ENCODE measurements at regions not wholly inside any gene's neighbourhood (a gene's known extent, or its start where the extent isn't known, plus 50 kb on each side); places are given as distances from the start of the nearest gene placed in this dataset.

DNA sequence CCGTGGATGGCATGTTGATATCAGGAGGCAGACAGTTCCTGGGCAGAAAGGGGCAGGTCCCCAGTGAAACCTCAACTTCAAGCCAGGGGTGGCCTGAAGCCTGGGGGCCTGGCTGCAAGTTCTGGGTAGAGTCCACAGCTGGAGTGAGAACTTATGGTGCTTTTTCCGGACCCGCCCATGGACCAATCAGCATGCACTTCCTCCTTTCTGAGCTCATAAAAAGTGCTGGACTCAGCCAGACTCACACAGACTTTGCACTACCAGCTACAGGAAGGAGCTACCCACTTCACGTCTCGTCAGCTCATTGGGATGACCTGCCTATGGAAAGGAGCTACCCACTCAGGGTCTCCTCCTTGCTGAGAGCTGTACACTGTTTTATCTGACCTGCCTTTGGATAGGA lies 183.1 kb upstream of the MC4R start:
- no peak for DNase-seq

GRCh38 chr18:60556326-60556725 lies 183.8 kb upstream of the MC4R start:
- no peak for DNase-seq

GRCh38 chr18:60560071-60560470 lies 187.5 kb upstream of the MC4R start:
- no peak for DNase-seq

GRCh38 chr18:60563082-60563481 lies 190.5 kb upstream of the MC4R start:
- no peak for DNase-seq

GRCh38 chr18:60568220-60568619 lies 195.6 kb upstream of the MC4R start:
- no peak for DNase-seq

GRCh38 chr18:60570172-60570571 lies 197.6 kb upstream of the MC4R start:
- DNase-seq: no peak

DNA sequence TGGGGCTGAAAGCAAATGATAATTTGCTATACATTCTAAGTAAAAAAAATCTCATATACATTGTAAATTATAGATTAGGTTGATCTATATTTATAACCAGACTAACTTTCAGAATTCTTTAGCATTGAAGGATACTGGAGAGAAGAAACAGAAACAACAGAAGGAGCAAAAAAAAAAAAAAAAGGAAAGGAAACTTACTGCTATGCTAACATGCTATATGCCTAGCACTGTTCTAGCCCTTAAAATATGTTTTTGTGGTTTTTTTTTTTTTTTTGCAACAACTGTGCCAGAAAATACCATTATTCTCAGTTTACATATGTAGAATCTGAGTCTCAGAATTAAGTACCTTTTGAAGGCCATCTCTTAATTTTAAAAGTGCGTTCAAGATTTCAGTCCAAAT lies 204.9 kb upstream of the MC4R start:
- DNase-seq: no peak

- DNase-seq: no peak
Measured at GRCh38 chr18:60585670-60586069, 213.1 kb upstream of the MC4R start.

DNA sequence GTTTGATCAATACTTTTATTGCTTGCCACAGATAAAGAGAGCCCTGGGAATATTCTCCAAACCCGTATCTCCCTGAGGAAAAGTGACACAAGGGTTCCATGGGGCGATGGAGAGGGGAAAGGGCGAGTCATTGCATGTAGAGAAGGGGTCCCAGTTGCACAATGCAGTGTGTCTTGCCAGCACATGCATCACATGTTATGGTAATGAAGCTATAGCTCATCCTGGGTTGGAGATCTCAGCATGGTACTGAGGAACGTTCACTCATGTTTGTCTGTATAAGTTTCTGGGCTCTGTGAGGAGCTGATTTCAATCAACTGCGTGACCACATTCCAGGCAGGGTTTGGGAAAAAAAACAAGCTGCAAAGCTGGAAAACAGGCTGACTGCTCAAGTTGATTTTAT lies 220.7 kb upstream of the MC4R start:
- no peak for DNase-seq

- DNase-seq: no peak
Measured at GRCh38 chr18:60596928-60597327, 224.4 kb upstream of the MC4R start.

GRCh38 chr18:60599267-60599666 lies 226.7 kb upstream of the MC4R start:
- DNase-seq: no peak

GRCh38 chr18:60599995-60600394 lies 227.4 kb upstream of the MC4R start:
- DNase-seq: no peak

- DNase-seq: no peak
Measured at GRCh38 chr18:60601249-60601648, 228.7 kb upstream of the MC4R start.

GRCh38 chr18:60623331-60623730 lies 250.8 kb upstream of the MC4R start:
- no peak for DNase-seq

- no peak for DNase-seq
Measured at GRCh38 chr18:60624207-60624606, 251.6 kb upstream of the MC4R start.

DNA sequence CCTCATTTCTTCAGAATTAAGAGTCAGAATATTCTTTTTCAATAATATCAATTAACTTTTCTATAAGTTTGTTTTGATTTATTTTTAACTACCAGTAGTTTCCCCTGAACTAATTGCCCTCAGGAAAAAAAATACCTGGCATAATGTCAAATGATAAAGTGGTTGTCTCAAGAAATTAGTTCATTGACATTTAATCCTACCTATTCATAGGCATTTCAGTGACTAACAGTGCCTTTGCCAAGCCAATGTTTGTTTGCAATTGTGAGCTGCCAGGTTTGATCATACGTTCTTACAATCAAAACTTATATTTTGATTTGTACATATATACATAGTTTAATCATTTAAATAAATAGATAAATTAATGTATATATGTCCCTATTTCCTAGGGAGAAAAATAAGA lies 267.3 kb upstream of the MC4R start:
- no peak for DNase-seq

DNA sequence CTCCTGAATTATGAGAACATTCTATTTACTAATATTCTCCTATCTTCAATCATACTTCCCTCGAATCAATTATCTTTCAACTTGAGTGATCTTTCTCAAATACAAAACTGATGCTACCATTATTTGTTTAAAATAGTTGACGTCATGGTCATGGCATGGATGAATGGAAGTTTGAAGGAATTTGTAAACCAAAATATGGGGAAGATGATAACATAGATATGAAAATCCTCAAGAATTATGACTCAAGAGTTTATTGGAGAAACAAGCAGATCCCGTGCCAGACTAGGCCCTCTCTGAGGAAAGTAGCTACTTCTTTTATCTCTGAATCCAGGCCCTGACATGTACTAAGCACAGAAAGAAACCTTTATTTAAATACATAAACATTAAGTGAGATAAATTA lies 270.4 kb upstream of the MC4R start:
- no peak for DNase-seq

- DNase-seq: no peak
Measured at GRCh38 chr18:60646725-60647124, 274.1 kb upstream of the MC4R start.

- peak; percentile 27 for DNase-seq
Measured at GRCh38 chr18:60649107-60649506, 276.5 kb upstream of the MC4R start.

- peak; percentile 32 for DNase-seq
Measured at GRCh38 chr18:60649842-60650536, 277.4 kb upstream of the MC4R start.

GRCh38 chr18:60654298-60654697 lies 281.7 kb upstream of the MC4R start:
- no peak for DNase-seq

- no peak for DNase-seq
Measured at GRCh38 chr18:60656553-60656952, 284.0 kb upstream of the MC4R start.

DNA sequence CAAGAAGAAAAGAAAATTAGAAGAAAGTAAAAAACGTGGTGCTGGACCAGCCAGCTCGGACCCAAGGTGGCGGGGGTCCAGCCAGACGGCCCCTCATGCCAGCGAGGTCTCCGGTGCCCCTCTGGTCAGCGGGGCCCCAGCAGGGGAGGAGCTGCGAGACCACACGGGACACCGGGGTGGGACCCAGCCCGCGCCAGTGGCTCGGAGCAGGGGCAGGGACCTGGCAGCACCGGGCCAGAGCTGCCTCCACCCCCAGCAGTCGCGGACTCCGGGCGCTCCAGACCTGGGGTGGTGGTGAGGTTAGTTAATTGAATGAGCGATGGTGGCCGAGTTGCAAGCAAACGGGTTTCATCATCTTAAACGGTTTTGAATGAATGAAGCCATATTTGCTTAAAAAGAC lies 289.9 kb upstream of the MC4R start:
- no peak for DNase-seq

- no peak for DNase-seq
Measured at GRCh38 chr18:60663060-60663989, 290.8 kb upstream of the MC4R start.
